Stimulated activated naive CD4-positive, alpha-beta T cell treated with Interleukin-2 at 50 U/mL for 16 hours (primary cell): ENCODE measurements at regions not wholly inside any gene's neighbourhood (a gene's known extent, or its start where the extent isn't known, plus 50 kb on each side); places are given as distances from the start of the nearest gene placed in this dataset.
"Not testable (repeated sequence)": the region's sequence is repeated elsewhere in the genome, so short reads cannot be mapped to it uniquely, and the experiment has no call there.

Source experiments
- DNase-seq: peaks from one replicate; lab custom pipeline; 2025; lab: John Stamatoyannopoulos, UW

- no peak for DNase-seq
Observed at GRCh38 chr5:156043351-156043750, 283.6 kb upstream of the SGCD start.

GRCh38 chr5:156051972-156052371 lies 275.0 kb upstream of the SGCD start:
- DNase-seq, result no peak

DNA sequence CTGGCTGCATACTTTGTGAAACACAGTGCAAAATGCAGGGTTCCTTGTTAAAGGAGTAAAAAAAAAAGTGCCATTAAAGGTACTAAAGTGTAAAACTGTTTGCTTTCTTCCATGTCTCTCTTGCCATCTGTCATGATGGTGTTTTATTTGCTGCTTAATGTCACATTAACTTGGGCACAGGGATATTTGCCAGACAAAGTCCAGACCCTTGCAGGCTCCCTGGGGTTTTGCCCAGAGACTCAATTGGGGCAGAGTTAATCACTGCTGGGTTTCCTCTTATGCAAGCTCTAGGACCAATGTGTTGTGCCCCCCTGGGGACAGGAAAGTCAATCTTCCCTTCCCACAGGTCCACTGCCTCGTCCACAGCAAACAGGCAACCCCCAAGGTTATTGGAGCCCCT lies 274.3 kb upstream of the SGCD start:
- no peak for DNase-seq

- DNase-seq, result no peak
Observed at GRCh38 chr5:156053056-156053455, 273.9 kb upstream of the SGCD start.

- DNase-seq, result no peak
Observed at GRCh38 chr5:156076912-156077311, 250.1 kb upstream of the SGCD start.

GRCh38 chr5:156087577-156088110 lies 239.3 kb upstream of the SGCD start:
- no peak for DNase-seq

GRCh38 chr5:156089955-156090940 lies 236.7 kb upstream of the SGCD start:
- not testable (repeated sequence) for DNase-seq

DNA sequence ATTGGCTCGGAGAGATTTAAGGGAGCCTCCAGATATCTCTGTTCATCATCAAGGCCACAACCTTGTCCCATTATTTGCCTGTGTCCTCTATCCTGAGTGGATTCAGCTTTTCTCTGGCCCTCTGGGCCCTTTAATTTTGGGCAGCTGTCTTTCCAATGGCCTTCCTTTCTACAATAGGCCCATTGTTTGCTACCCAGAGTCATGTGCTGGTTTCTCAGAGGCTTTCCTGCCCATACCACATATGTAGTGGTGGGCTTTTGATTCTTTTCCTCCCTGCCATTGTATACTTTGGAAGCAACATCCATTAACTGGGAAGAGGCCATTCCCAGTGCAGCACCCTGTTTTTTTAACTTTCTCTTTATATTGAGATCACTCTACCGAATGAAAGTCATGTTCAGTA lies 233.9 kb upstream of the SGCD start:
- DNase-seq, result no peak

DNA sequence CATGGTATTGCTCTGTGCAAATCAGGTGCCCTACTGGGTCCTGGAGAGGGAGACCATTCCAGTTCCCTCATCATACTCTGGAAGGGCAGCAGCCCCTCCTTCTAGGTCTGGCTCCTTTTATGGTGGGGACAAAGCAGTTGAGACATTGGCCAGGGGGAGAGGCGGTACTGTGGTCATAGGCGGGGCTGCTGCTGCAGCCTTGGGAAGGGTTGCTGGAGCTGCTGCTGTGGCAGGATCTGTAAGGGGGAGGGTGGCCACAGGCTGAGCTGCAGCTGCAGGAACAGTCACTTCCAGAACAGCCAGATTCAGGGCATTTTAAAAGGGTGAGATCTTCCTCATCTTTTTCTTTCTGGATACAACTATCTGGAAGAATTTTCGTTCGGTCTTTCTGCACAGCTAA lies 233.0 kb upstream of the SGCD start:
- DNase-seq, result no peak

DNA sequence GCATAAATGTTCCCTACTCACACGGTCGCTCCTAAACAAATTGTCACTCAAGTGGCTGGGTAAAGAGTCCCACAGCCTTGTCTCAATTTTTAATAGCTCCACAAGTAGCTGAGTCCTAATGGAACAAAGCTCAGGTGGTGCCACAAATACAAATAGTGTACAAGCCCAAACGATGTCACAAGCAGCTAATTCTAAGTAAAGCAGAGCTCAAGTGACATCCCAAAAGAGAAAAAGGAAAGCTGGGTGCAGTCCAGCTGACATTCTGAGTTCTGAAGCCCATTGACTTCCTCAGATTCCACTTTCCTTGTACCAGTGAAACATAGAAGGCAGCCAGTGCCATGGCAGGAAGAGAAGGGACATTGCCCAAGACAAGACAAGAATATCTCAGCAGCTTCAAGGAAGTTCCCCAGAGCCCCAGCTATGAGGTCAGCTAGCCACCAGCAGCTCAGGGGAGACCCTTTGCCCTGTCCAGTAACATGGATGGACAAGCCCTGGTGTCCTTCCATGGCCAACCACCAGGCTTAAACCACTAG lies 231.2 kb upstream of the SGCD start:
- DNase-seq, result no peak

GRCh38 chr5:156096259-156096658 lies 230.7 kb upstream of the SGCD start:
- no peak for DNase-seq

- DNase-seq, result no peak
Observed at GRCh38 chr5:156103155-156103885, 223.6 kb upstream of the SGCD start.

DNA sequence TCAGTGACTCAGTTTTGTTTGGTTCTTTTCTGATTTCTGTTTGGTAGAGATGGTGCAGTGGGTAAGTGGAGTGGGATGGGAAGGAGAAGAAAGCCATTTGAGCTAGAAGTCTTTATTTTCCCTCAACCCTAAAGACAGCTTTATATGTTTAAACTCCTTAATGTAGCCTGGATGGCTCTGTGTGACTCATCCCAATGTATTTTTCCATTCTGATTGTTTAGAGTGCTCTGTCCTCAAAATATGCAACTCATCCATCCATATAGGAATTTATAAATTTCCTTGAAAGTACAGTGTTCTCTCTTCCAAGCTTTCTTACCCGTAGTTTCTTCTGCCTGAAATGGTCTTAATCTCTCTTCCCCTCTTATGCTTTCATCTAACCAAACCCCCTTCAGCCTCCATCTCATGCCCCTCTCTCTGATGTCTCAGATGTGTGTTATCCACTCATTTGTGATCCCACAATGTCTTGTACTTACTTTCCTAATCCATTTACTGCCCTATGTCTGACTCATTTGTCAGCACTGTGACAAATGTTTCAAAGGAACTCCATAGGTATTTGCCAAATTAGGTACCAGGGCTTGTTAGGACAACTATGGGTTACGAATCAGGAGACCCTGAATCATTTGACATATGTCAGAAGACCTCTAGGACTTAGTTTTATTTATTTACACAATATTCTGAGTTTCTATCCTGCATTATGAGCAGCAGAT lies 217.5 kb upstream of the SGCD start:
- no peak for DNase-seq

DNA sequence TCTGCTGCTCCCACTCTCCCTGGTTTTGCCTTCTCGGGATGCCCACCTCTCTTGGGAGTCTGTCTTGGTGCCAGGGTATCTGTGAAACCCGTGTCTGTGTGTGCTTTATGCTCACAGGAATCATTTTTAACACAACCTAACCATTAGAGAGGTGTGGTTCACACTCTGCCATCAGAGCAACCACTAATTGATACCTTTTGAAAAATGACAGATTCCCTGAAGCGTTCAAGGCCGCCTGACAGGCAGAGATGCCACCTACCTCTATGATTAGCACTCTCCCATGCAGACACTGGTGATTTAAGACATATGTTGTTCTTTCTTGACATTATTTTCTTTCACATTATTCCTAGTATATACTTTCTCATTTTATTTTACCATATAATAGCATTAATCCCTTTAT lies 207.3 kb upstream of the SGCD start:
- DNase-seq, result no peak

GRCh38 chr5:156120777-156121176 lies 206.2 kb upstream of the SGCD start:
- no peak for DNase-seq

- no peak for DNase-seq
Observed at GRCh38 chr5:156121234-156121633, 205.7 kb upstream of the SGCD start.

- DNase-seq, result no peak
Observed at GRCh38 chr5:156121882-156122281, 205.1 kb upstream of the SGCD start.

DNA sequence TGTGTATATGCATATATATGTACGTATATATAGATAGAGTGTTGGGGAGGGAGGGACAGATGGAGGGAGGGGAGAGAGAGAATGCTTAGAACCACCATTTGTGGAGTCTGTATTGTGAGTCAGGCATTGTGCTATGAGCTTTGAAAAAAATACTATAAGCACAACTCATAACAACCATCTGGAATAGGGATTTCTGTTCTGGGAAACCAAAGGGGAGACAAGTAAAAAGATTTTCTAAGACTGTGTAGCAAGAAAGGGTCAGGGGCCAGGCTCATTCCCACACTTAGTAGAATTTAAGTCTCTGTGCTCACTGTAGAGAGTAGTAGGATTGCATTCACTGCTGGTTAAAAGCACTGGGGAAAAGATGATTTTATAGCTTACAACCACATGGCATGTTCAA lies 202.3 kb upstream of the SGCD start:
- DNase-seq, result no peak

- no peak for DNase-seq
Observed at GRCh38 chr5:156125118-156125517, 201.8 kb upstream of the SGCD start.

GRCh38 chr5:156126716-156127115 lies 200.2 kb upstream of the SGCD start:
- no peak for DNase-seq

DNA sequence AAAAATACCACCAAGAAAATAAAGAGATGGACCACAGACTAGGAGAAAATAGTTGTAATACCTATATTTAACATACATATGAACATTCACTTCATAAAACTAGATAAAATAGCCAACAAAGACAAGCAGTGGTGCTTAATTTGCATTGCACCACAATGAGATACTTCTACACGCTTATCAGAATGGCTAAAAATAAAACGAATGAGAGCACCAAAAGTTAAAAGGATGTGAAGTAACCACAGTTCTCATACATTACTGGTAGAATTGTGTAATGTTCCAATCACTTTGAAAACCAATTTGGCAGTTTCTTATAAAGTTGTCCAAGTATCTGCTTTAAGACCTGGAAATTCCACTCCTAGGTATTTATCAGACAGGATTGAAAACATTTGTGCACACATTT lies 198.9 kb upstream of the SGCD start:
- DNase-seq, result no peak

DNA sequence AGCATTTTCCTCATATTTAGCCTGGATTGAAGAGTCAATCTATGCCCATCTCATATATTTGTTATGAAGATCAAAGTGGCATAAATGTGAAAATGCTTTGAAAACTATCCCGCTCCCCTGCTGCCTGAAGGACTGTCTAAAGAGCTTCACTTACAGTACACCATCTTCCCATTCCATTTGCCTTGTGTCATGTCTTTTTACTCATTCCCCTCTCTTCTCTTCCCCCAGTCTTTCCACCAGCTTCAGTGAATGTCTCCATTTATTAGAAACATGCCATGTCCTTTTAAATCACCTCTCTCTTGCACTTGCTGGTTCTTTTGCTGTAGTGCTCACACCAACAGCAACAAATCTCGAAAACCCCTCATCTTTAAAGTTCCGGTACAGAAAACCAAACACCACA lies 192.7 kb upstream of the SGCD start:
- DNase-seq, result no peak
